T47D (cell line): ENCODE measurements at regions not wholly inside any gene's neighbourhood (a gene's known extent, or its start where the extent isn't known, plus 50 kb on each side); places are given as distances from the start of the nearest gene placed in this dataset.

Experiments
- DNase-seq, 2 experiments: peaks; one replicate each; pipeline versions ENCODE4 v3.0.0 to v3.0.0-alpha.2; 2011 to 2012; ENCODE audit warnings: low read depth in 1 of 2, low spot score in 1 of 2
- JUND ChIP-seq: IDR thresholded peaks from 2 replicates; pipeline ENCODE4 v1.6.1; 2012; ENCODE audit warnings: low read depth
- in situ Hi-C: cut with HindIII; loops from 2 replicates; pipeline ENCODE4 v1.10.0; 2016; ENCODE audit warnings: low sequenced_read_pairs, low pct_unique_long_range_greater_than_20kb

DNA sequence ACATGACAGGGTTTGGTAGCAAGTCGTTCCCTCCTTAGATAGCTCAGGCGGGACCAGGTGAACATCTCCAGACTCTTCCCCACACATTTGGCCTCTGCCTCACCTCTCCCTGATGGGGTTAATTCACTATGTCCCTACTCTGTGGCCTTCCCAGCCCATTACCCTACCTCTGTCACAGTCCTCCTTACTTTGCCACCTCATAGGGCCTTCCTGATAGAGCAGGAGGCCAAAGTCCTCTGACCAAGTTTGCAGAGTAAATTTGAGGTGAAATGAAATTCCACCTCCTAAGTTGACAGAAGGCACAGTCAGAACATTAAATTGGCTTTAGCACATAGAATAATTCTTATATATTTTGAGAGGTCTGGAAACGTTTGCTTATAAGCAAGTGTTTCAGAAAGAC is 53.1 kb upstream of the ARMC2 start:
- TF ChIP-seq JUND = no peak
- in situ Hi-C loops = no loop called here
- no peak for DNase-seq

- no peak for DNase-seq
- in situ Hi-C loops = no loop called here
- no peak for TF ChIP-seq JUND
Measured at GRCh38 chr6:108795814-108796213, 52.4 kb upstream of the ARMC2 start.

- no peak for DNase-seq
- in situ Hi-C loops = no loop called here
- no peak for TF ChIP-seq JUND
Measured at GRCh38 chr6:108796875-108797274, 51.3 kb upstream of the ARMC2 start.

- no peak for DNase-seq
- in situ Hi-C loops = no loop called here
- TF ChIP-seq JUND = no peak
Measured at GRCh38 chr6:108797951-108798669, 50.1 kb upstream of the ARMC2 start.
